GM18520 (cell line): ENCODE measurements at regions not wholly inside any gene's neighbourhood (a gene's known extent, or its start where the extent isn't known, plus 50 kb on each side); places are given as distances from the start of the nearest gene placed in this dataset.
"Not testable (repeated sequence)": the region's sequence is repeated elsewhere in the genome, so short reads cannot be mapped to it uniquely, and the experiment has no call there.

Experiments used
- ATAC-seq: cut with Tn5 transposase; IDR thresholded peaks from one replicate; pipeline ENCODE4 v1.9.1; 2021; ENCODE audit not compliant: unreplicated experiment

DNA sequence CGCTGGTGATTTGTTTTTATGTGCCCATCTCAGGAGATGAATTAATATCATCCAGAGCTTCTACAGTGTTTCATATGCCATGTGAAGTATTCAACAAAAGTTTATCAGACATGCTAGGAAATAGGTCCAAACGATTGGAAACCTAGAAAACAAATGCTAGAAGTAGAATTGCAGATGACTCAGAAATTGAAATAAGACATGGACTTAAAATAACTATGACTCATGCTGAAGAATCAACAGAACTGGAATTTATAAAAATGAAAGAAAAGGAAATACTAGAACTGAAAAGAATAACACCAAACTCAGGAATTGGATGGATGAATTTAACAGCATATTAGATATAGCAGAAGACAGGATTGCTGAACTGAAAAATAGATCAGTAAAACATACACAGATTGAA is 172.7 kb upstream of the GIMD1 start:
- no peak for ATAC-seq

GRCh38 chr4:106530821-106531220 is 162.2 kb upstream of the GIMD1 start:
- no peak for ATAC-seq

GRCh38 chr4:106530024-106530361 is 161.4 kb upstream of the GIMD1 start:
- no peak for ATAC-seq

- ATAC-seq: no peak
These were observed 160.9 kb upstream of the GIMD1 start for GRCh38 chr4:106529348-106530023.

DNA sequence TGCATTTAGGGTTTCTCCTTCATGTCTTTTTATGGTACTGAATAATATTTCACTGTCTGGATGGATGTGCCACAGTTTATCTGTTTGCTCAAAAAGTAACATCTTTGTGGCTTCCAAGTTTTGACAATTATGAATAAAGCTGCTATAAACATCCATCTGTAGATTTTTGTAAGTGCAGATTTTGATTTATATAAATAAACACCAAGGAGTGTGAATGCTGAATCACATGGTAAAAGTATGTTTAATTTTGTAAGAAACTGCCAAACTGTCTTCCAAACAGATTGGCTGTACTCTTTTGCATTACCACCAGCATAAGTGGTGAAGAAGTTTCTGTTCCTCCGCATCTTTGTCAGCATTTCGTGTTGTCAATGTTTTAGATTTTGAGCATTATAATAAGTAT is 158.7 kb upstream of the GIMD1 start:
- ATAC-seq: no peak

- ATAC-seq: not testable (repeated sequence)
These were observed 156.8 kb upstream of the GIMD1 start for GRCh38 chr4:106525425-106525824.

- not testable (repeated sequence) for ATAC-seq
These were observed 156.2 kb upstream of the GIMD1 start for GRCh38 chr4:106524772-106525171.

DNA sequence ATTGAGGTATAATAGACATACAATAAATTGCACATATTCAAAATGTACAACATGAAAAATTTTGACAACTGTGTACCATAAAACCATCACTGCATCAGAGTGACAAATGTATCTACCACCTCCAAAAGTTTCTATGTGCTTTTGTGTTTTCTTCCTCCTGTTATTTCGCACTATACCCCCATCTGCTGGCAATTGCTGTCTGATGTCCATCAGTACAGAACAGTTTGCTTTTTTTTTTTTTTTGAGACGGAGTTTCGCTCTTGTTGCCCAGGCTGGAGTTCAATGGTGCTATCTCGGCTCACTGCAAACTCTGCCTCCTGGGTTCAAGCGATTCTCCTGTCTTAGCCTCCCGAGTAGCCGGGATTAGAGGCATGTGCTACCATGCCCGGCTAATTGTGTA is 154.3 kb upstream of the GIMD1 start:
- ATAC-seq: no peak

DNA sequence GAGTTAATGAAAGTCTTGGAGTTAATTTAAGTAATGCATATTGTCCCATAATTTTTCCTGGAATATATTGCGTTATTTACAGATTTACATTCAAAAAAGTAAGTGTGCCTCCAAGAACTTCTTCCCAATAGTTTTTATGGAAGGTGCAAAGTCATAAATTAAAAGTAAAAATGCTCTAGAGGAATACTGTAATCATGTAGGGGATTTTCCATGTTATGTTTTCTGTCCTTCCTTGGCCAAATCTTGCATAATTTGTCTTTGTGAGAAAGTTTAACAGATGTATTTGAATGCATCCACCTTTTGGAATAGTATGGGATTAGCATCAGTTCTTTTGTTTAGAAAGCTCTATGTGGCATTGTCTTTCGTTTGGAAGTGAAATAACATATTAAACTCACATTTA is 144.1 kb upstream of the GIMD1 start:
- ATAC-seq: no peak

GRCh38 chr4:106507440-106507839 is 138.9 kb upstream of the GIMD1 start:
- ATAC-seq: no peak

DNA sequence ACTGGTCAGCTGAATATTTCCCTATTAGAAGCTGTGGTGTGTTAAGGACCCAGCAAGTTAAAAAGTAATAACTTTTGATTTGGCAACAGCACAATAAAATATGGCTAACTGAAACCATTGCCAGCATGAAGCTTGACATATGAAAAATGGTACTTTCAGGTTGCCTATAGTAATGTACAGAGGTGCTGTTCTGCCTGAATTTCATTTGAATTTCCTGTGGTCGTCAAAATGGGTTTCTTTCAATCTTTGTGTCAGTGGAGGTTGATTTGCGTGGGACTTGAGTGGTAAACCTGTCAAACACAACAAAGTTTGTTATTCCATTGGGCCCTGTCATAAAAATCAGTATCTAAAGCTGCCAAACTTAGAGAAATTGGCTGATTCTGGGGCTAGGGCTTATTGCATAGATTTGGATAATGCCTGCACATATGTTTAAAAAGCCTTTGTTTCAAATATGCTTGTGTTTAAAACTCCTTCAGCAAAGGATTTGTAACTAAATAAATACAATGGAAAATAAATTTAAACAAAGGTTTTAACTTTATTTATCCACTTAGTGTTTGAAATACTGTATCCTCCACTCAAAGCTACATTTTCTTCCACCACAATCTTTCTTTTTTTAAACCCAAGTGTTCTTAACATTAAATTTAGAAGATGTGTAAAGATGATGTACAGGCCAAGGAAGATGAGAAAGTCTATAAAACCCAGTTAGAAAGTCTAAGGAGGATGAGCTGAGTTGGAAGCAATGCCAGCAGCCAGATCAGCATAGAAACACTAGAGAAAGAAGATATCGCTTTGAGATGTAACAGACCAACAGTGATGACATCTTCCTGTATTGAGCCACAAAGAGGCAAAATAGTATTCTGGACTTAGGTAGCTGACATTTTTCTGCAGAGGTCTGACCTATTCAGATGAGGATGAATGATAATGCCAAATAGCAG is 134.8 kb upstream of the GIMD1 start:
- no peak for ATAC-seq

- peak; percentile 76 for ATAC-seq
These were observed 133.6 kb upstream of the GIMD1 start for GRCh38 chr4:106502106-106502699.

- ATAC-seq: no peak
These were observed 128.7 kb upstream of the GIMD1 start for GRCh38 chr4:106497271-106497670.

DNA sequence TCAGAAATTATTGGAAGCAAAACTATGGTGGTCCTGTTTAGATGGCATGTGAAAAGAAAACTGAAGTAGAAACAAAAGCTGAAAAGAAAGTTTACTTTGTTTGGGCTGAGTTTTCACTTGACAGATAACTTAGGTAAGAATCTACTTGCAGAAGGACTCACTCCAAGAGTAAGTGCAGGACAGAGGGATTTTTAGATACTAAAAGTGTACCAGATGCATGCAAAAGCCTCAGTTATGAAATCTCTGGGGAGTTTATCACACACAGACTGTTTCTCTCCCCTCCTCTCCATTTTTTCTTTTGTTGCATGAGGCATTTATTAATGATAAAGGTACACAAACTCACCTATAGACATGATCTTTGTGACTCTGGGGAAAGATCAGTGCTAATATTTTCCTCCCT is 127.5 kb upstream of the GIMD1 start:
- ATAC-seq: no peak

DNA sequence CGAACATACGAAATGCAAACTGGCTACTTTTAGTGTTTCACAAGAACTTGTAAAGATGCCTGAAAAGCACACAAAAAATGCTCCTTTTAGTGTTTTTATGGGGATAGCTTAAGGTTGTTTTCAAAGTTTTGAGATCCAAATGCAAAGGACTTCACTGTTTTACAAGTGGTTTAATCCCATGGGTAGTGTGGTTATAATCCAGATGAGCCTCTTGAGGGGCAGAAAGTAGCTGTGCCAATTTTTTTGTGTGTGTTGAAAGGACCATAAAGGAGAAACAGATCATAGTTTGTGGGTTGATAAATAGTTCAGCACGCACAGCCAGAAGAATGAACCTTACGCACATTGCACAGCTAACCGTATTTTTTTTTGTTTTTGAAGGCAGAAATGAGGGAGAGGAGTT is 126.9 kb upstream of the GIMD1 start:
- no peak for ATAC-seq

GRCh38 chr4:106494066-106494465 is 125.5 kb upstream of the GIMD1 start:
- no peak for ATAC-seq

GRCh38 chr4:106493086-106493485 is 124.5 kb upstream of the GIMD1 start:
- no peak for ATAC-seq

DNA sequence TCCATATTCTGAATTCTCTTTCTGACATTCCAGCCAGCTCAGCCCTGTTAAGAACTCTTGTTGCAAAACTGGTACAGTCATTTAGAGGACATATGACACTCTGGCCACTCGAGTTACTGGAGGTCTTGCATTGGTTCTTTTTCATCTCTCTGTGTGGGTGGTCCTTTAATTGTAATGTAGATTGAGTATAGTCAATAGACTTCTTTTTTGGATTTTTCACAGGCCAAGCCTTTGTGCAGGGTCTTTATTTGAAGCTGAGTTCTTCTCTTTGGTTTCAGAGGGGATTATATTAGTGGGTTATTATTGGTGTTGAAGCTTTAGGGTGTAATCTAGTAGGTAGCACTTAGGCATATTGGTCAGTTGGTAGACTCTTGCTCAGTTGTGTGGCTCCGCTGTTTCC is 118.0 kb upstream of the GIMD1 start:
- no peak for ATAC-seq

- ATAC-seq: no peak
These were observed 113.2 kb upstream of the GIMD1 start for GRCh38 chr4:106481801-106482200.

GRCh38 chr4:106478152-106478551 is 109.6 kb upstream of the GIMD1 start:
- ATAC-seq: no peak

DNA sequence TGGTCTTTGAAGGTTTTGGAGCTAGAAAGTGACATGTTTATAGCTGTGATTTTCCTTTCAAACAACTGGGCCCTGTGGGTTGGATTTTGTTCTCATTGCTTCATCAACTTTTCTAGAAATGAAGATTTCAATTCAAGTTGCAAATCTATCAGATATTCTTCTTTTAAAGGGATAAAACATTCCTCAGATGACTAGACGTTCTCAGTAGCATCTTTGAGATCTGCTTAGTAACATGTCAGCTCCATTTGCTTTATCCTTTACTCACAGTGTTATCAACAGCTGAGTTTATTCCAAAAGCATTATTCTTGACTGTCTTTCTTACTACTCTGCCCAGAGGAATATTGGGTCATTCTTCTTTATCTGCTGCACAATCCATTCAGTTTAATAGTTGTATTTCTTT is 108.2 kb upstream of the GIMD1 start:
- no peak for ATAC-seq

DNA sequence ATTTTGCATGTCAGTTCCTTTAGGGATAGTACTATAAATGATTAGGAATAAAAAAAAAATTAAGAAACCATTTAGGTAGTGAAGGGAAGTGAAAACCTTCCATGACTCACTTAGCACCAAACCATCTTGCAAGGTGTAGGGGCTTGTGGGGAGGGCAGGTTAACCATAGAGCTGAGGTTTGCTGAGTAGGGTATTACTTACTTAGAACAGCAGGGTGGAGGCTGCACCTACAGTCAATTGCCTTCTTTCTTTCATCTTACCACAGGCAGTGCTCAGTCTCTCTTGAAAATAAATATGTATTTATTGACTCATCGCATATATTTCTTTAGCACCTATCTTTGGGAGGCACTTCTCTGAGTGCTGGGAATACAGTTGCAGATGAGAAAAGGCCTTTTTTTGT is 104.9 kb upstream of the GIMD1 start:
- ATAC-seq: no peak
